HepG2 (cell line): ENCODE measurements at regions not wholly inside any gene's neighbourhood (a gene's known extent, or its start where the extent isn't known, plus 50 kb on each side); places are given as distances from the start of the nearest gene placed in this dataset.

Source experiments
- ATF7 ChIP-seq, 2 experiments: fragments of 450-650 bp in 1 of 2; sonication (generic) in 1 of 2; formaldehyde crosslinking in 1 of 2; IDR thresholded peaks; 2 replicates each; pipeline versions ENCODE4 v1.4.0 to v1.6.1; 2016 to 2020; ENCODE audit warnings: antibody characterized with exemption in 1 of 2, mild to moderate bottlenecking in 1 of 2, missing genetic modification reagents in 1 of 2
- ELF4 ChIP-seq: sonication (generic); formaldehyde crosslinking; IDR thresholded peaks from 2 replicates; pipeline ENCODE4 v1.5.0; 2020; ENCODE audit warnings: missing genetic modification reagents, mild to moderate bottlenecking, moderate library complexity, borderline replicate concordance
- EZH2 ChIP-seq: conservative IDR thresholded peaks from 2 replicates; pipeline ENCODE4 v1.6.1; 2012; ENCODE audit warnings: mild to moderate bottlenecking, low read depth, low read length, moderate library complexity
- POLR2A ChIP-seq, 2 experiments: IDR thresholded peaks; 2 replicates each; pipeline ENCODE4 v1.6.1; 2011; ENCODE audit warnings: low read depth in 2 of 2, low read length in 2 of 2, mild to moderate bottlenecking in 1 of 2, moderate library complexity in 1 of 2; ENCODE audit not compliant: insufficient read depth in 1 of 2
- RELA ChIP-seq: sonication (generic); formaldehyde crosslinking; IDR thresholded peaks from 2 replicates; pipeline ENCODE4 v1.4.0; 2020; ENCODE audit warnings: missing genetic modification reagents
- SUZ12 ChIP-seq: fragments of 150-350 bp; IDR thresholded peaks from 2 replicates; pipeline ENCODE4 v1.6.1; 2014; ENCODE audit warnings: low read depth, low read length
- ZNF431 ChIP-seq: sonication (generic); formaldehyde crosslinking; IDR thresholded peaks from 2 replicates; pipeline ENCODE4 v1.9.0; 2022; ENCODE audit warnings: missing genetic modification reagents, low read depth, mild to moderate bottlenecking, borderline replicate concordance
- ZNF883 ChIP-seq: sonication (generic); formaldehyde crosslinking; IDR thresholded peaks from 2 replicates; pipeline ENCODE4 v1.5.1; 2020; ENCODE audit warnings: mild to moderate bottlenecking, missing genetic modification reagents; ENCODE audit errors: not compliant biosample characterization
- TF ChIP-seq, protein P1 (sequence below): sonication (generic); formaldehyde crosslinking; IDR thresholded peaks from 2 replicates; pipeline ENCODE4 v1.5.0; 2020; ENCODE audit warnings: mild to moderate bottlenecking, missing genetic modification reagents, moderate library complexity
- TF ChIP-seq, protein P2 (sequence below): sonication (generic); formaldehyde crosslinking; IDR thresholded peaks from 2 replicates; pipeline ENCODE4 v1.5.1; 2020; ENCODE audit warnings: mild to moderate bottlenecking, moderate library complexity, missing genetic modification reagents
- TF ChIP-seq, protein P3 (sequence below): IDR thresholded peaks from 2 replicates; pipeline ENCODE4 v1.6.1; 2016; ENCODE audit warnings: low read depth, control low read depth

DNA sequence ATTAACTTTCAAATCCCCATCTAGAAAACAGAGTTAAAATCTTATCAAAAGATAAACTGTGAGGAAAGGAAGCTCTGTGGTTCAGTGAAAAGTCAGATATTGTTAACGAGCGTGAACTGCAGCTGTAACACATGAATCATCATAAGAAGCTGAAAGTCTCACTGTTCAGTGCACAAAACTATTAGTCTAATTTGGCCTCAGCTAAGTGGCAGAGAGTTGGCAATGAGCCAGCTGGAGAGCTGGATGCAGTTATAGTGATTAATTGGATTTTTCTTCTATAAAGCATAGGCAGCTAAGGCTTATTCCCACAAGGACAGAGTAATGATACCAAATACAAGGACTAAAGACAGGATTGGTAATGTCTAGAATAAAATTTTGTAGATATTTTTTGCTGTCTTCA, 101.1 kb upstream of the ABCB5 start:
- TF ChIP-seq ZNF431 (CRISPR knock-in tag) (no peak), ATF7 (IDR thresholded peaks at IDR 0.05) (no peak), ATF7 (CRISPR knock-in tag; IDR thresholded peaks at IDR 0.05) (no peak), POLR2A (IDR thresholded peaks at IDR 0.05; ENCODE audit: insufficient read depth in 1 of 2, low read depth in 2 of 2, low read length in 2 of 2) (no peak), ZNF883 (CRISPR knock-in tag) (no peak), ELF4 (CRISPR knock-in tag) (no peak), EZH2 (no peak), RELA (CRISPR knock-in tag) (no peak), SUZ12 (no peak)
- TF ChIP-seq, protein P1, sequence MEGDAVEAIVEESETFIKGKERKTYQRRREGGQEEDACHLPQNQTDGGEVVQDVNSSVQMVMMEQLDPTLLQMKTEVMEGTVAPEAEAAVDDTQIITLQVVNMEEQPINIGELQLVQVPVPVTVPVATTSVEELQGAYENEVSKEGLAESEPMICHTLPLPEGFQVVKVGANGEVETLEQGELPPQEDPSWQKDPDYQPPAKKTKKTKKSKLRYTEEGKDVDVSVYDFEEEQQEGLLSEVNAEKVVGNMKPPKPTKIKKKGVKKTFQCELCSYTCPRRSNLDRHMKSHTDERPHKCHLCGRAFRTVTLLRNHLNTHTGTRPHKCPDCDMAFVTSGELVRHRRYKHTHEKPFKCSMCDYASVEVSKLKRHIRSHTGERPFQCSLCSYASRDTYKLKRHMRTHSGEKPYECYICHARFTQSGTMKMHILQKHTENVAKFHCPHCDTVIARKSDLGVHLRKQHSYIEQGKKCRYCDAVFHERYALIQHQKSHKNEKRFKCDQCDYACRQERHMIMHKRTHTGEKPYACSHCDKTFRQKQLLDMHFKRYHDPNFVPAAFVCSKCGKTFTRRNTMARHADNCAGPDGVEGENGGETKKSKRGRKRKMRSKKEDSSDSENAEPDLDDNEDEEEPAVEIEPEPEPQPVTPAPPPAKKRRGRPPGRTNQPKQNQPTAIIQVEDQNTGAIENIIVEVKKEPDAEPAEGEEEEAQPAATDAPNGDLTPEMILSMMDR (CRISPR knock-in tag), result no peak
- TF ChIP-seq, protein P2, sequence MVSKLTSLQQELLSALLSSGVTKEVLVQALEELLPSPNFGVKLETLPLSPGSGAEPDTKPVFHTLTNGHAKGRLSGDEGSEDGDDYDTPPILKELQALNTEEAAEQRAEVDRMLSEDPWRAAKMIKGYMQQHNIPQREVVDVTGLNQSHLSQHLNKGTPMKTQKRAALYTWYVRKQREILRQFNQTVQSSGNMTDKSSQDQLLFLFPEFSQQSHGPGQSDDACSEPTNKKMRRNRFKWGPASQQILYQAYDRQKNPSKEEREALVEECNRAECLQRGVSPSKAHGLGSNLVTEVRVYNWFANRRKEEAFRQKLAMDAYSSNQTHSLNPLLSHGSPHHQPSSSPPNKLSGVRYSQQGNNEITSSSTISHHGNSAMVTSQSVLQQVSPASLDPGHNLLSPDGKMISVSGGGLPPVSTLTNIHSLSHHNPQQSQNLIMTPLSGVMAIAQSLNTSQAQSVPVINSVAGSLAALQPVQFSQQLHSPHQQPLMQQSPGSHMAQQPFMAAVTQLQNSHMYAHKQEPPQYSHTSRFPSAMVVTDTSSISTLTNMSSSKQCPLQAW (CRISPR knock-in tag), result no peak
- TF ChIP-seq, protein P3, sequence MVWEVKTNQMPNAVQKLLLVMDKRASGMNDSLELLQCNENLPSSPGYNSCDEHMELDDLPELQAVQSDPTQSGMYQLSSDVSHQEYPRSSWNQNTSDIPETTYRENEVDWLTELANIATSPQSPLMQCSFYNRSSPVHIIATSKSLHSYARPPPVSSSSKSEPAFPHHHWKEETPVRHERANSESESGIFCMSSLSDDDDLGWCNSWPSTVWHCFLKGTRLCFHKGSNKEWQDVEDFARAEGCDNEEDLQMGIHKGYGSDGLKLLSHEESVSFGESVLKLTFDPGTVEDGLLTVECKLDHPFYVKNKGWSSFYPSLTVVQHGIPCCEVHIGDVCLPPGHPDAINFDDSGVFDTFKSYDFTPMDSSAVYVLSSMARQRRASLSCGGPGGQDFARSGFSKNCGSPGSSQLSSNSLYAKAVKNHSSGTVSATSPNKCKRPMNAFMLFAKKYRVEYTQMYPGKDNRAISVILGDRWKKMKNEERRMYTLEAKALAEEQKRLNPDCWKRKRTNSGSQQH, result no peak
